IMR-90 (cell line): ENCODE measurements at regions not wholly inside any gene's neighbourhood (a gene's known extent, or its start where the extent isn't known, plus 50 kb on each side); places are given as distances from the start of the nearest gene placed in this dataset.

Experiments
- POLR2A ChIP-seq: IDR thresholded peaks from 2 replicates; pipeline ENCODE4 v1.6.1; 2012; ENCODE audit warnings: mild to moderate bottlenecking, low read depth, low read length
- TF ChIP-seq, protein P1 (sequence below): conservative IDR thresholded peaks from 2 replicates; pipeline ENCODE4 v1.5.1; 2012; ENCODE audit warnings: mild to moderate bottlenecking, low read depth, low read length, improper control_type of control experiment
- TF ChIP-seq, protein P2 (sequence below): fragments of 150-350 bp; IDR thresholded peaks from 2 replicates; pipeline ENCODE4 v1.6.1; 2016; ENCODE audit warnings: low read depth, mild to moderate bottlenecking, low read length, moderate library complexity, borderline replicate concordance

DNA sequence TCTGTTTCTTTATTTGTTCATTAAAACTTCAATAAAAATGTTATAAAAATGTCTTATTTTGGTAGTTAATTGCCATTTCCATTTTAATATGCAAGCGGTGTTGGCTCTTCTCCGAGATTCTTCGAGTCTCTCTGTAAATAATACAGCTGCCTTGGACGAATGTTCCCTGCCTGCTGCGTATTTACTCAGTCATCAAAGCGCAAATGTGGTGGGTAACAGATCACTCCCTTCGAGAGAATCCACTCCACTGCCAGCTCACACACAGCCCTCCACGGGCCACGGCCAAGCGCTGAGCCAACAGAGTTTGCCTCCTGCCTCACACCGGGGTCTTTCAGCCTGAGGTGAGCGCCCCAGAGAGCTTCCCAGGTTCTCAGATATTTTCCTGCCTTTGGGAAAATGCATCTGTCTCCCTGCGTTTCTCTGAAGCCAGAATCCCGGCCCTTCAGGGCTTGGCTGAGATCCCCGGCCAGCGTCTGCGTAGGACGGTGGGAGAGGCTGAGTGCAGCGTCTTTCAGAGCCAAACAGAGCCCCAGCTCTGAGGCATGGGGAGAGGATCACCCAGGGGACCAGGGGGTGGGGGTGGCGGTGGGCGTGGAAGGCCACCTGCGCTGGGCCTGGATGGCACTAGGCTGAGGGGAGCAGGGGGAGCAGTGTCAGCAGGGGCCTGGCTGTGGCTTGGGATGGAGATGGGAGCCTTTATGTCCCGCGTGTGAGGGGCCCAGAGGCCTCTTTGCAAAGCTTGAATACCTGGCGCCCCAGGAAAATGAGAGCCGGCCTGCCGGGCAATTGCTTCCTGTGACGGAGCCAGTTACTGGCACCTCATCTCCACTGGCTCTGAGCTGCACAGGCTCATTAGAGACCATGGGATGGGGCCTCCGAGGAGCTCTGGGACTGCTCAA is 248.7 kb downstream of the RBFOX3 start:
- TF ChIP-seq POLR2A: no peak
- TF ChIP-seq, protein P1, sequence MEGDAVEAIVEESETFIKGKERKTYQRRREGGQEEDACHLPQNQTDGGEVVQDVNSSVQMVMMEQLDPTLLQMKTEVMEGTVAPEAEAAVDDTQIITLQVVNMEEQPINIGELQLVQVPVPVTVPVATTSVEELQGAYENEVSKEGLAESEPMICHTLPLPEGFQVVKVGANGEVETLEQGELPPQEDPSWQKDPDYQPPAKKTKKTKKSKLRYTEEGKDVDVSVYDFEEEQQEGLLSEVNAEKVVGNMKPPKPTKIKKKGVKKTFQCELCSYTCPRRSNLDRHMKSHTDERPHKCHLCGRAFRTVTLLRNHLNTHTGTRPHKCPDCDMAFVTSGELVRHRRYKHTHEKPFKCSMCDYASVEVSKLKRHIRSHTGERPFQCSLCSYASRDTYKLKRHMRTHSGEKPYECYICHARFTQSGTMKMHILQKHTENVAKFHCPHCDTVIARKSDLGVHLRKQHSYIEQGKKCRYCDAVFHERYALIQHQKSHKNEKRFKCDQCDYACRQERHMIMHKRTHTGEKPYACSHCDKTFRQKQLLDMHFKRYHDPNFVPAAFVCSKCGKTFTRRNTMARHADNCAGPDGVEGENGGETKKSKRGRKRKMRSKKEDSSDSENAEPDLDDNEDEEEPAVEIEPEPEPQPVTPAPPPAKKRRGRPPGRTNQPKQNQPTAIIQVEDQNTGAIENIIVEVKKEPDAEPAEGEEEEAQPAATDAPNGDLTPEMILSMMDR: no peak
- TF ChIP-seq, protein P2, sequence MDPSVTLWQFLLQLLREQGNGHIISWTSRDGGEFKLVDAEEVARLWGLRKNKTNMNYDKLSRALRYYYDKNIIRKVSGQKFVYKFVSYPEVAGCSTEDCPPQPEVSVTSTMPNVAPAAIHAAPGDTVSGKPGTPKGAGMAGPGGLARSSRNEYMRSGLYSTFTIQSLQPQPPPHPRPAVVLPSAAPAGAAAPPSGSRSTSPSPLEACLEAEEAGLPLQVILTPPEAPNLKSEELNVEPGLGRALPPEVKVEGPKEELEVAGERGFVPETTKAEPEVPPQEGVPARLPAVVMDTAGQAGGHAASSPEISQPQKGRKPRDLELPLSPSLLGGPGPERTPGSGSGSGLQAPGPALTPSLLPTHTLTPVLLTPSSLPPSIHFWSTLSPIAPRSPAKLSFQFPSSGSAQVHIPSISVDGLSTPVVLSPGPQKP: no peak
